B cell (primary cell): ENCODE measurements at regions not wholly inside any gene's neighbourhood (a gene's known extent, or its start where the extent isn't known, plus 50 kb on each side); places are given as distances from the start of the nearest gene placed in this dataset.

Experiments
- ATAC-seq: fragments of 200-7000 bp; cut with Tn5 transposase; one replicate; pipeline ENCODE4 v1.10.0; 2021; ENCODE audit warnings: low read depth, mild to moderate bottlenecking, moderate number of reproducible peaks, moderate library complexity
- CTCF ChIA-PET: fragments of 350-600 bp; sonication (Branson Sonifier 250); formaldehyde crosslinking; loops from one replicate; lab custom pipeline; 2021; ENCODE audit warnings: antibody characterized with exemption, inconsistent platforms; lab: Charles Lee
- POLR2A ChIA-PET: fragments of 350-600 bp; sonication (Branson Sonifier 250); formaldehyde crosslinking; loops from one replicate; lab custom pipeline; 2021; ENCODE audit warnings: antibody characterized with exemption; lab: Charles Lee
- DNase-seq: peaks from one replicate; pipeline ENCODE4 v3.0.0; 2013
- H2AFZ ChIP-seq: 2 replicates; pipeline ENCODE4 v1.6.1; 2012; ENCODE audit warnings: mild to moderate bottlenecking, low read depth, low read length; ENCODE audit not compliant: insufficient read depth, poor library complexity, severe bottlenecking
- H3K27ac ChIP-seq, 2 donors: 1 replicate in 1 of 2; 2 replicates in 1 of 2; pipeline ENCODE4 v1.5.1; 2012 to 2013; ENCODE audit warnings: low read length in 2 of 2, mild to moderate bottlenecking in 2 of 2, moderate library complexity in 1 of 2
- H3K27me3 ChIP-seq, 4 experiments: fragments of 200-600 bp in 1 of 4; sonication (generic) in 1 of 4; replicated peaks in 1 of 4; 1 replicate in 2 of 4; 2 replicates in 2 of 4; pipeline versions ENCODE4 v1.6.1 to v1.7.0; 2013 to 2016; ENCODE audit warnings: low read length in 3 of 4, mild to moderate bottlenecking in 2 of 4, mixed read lengths in 1 of 4, moderate library complexity in 1 of 4; ENCODE audit not compliant: insufficient read depth in 4 of 4, control insufficient read depth in 3 of 4; ENCODE audit errors: control extremely low read depth in 1 of 4
- H3K36me3 ChIP-seq, 2 experiments: replicated peaks in 1 of 2; 1 replicate in 1 of 2; 2 replicates in 1 of 2; pipeline versions ENCODE4 v1.6.1 to v1.7.1; 2013; ENCODE audit warnings: low read length in 1 of 2; ENCODE audit not compliant: insufficient read depth in 2 of 2, control insufficient read depth in 1 of 2; ENCODE audit errors: control extremely low read depth in 1 of 2, extremely low read depth in 1 of 2
- H3K4me1 ChIP-seq, 2 donors: fragments of 200-600 bp in 1 of 2; sonication (generic) in 1 of 2; 1 replicate in 1 of 2; 2 replicates in 1 of 2; pipeline versions ENCODE4 v1.5.1 to v1.6.1; 2013 to 2017; ENCODE audit warnings: low read length in 2 of 2; ENCODE audit not compliant: control insufficient read depth in 2 of 2, insufficient read depth in 2 of 2
- H3K4me2 ChIP-seq: replicated peaks from 2 replicates; pipeline ENCODE3; 2012; ENCODE audit warnings: mild to moderate bottlenecking, low read depth, low read length; ENCODE audit not compliant: poor library complexity, severe bottlenecking
- H3K4me3 ChIP-seq, 5 experiments: fragments of 200-600 bp in 1 of 5; sonication (generic) in 1 of 5; 1 replicate in 3 of 5; 2 replicates in 2 of 5; pipeline versions ENCODE4 v1.5.1 to v1.7.0; 2011 to 2016; ENCODE audit warnings: low read length in 4 of 5, mild to moderate bottlenecking in 4 of 5, low read depth in 2 of 5, control low read depth in 1 of 5, moderate library complexity in 1 of 5; ENCODE audit not compliant: insufficient read depth in 1 of 5; ENCODE audit errors: control extremely low read depth in 1 of 5, extremely low read depth in 1 of 5
- H3K79me2 ChIP-seq: fragments of 200-600 bp; sonication (generic); one replicate; pipeline ENCODE4 v1.6.0; 2016; ENCODE audit warnings: low read length; ENCODE audit not compliant: control insufficient read depth, insufficient read depth
- H3K9ac ChIP-seq: fragments of 200-600 bp; sonication (generic); 2 replicates; pipeline ENCODE4 v1.6.1; 2017; ENCODE audit warnings: mild to moderate bottlenecking, low read length, moderate library complexity
- H3K9me3 ChIP-seq, 3 donors: one replicate each; pipeline versions ENCODE4 v1.6.1 to v1.7.1; 2013; ENCODE audit warnings: low read length in 2 of 3; ENCODE audit not compliant: control insufficient read depth in 2 of 3, insufficient read depth in 1 of 3; ENCODE audit errors: control extremely low read depth in 1 of 3
- H4K20me1 ChIP-seq: 2 replicates; pipeline ENCODE4 v1.6.0; 2012; ENCODE audit warnings: mild to moderate bottlenecking, low read length; ENCODE audit not compliant: insufficient read depth, control insufficient read depth, poor library complexity, severe bottlenecking
- H3K27ac Mint-ChIP-seq: one replicate; pipeline ENCODE4 v1.8.0; 2021; ENCODE audit warnings: mixed read lengths
- H3K27me3 Mint-ChIP-seq: one replicate; pipeline ENCODE4 v1.8.0; 2021; ENCODE audit warnings: mixed read lengths
- H3K4me1 Mint-ChIP-seq: one replicate; pipeline ENCODE4 v1.8.0; 2021; ENCODE audit warnings: mixed read lengths
- H3K4me3 Mint-ChIP-seq: one replicate; pipeline ENCODE4 v1.8.0; 2021; ENCODE audit warnings: mixed read lengths
- H3K9me3 Mint-ChIP-seq: one replicate; pipeline ENCODE4 v1.8.0; 2022; ENCODE audit warnings: mixed read lengths; ENCODE audit not compliant: insufficient read depth
- EZH2 ChIP-seq: IDR thresholded peaks from 2 replicates; pipeline ENCODE4 v1.6.1; 2012; ENCODE audit warnings: borderline replicate concordance, low read depth, mild to moderate bottlenecking, moderate library complexity, low read length; ENCODE audit not compliant: insufficient read depth, poor library complexity, severe bottlenecking
- WGBS: methylation state at CpG from one replicate; pipeline ENCODE4 v1.1.5; 2013; ENCODE audit warnings: missing lambda C conversion rate; ENCODE audit not compliant: insufficient coverage; 5-methylcytosine and 5-hydroxymethylcytosine counted together
- intact Hi-C: fragments of 100-400 bp; cut with micrococcal nuclease; formaldehyde crosslinking; loops from one replicate; pipeline ENCODE4 v1.10.0; 2022
- TF ChIP-seq, protein P1 (sequence below): fragments of 200-600 bp; IDR thresholded peaks from one replicate; pipeline ENCODE4 v1.8.0; 2022; ENCODE audit warnings: antibody characterized with exemption, mild to moderate bottlenecking

DNA sequence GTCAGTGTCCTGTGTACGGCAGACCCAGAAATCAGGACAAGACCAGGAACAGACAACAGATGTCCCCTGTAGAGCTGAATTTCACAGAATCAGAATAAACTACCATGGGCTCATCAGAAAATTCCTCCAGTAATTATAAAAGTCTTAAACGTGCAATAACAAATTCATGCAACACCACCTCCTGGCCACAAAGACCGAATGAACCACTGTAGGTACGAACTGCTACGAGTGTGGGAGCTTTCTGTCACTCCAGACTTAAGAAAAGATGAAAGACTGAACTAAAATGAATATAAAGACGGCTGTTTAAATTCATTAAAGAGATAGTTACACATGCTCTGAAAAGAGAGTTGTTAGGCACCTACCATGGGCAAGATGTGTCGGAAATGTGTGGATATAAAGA, 333.5 kb downstream of the RRAGC start:
- H3K27me3 ChIP-seq = no peaks in the 10 kb centered on the region
- Mint-ChIP-seq H3K4me1 (peaks cover 14% of the 10 kb centered on the region), H3K27me3 (peaks cover 27% of the 10 kb centered on the region), H3K4me3 (no peak overlapping the region), H3K9me3 (no peaks in the 10 kb centered on the region), H3K27ac (no peak overlapping the region)
- WGBS = 100% methylated on average over 3 of the region's 7 CpGs
- intact Hi-C loops = loop anchor here (5.0 kb wide), 1 partner anchor 49 kb away; no protein-coding TSS in a partner anchor
- H3K27ac ChIP-seq = no peak overlapping the region
- no peak overlapping the region for H2AFZ ChIP-seq
- no peak overlapping the region for H3K4me2 ChIP-seq
- no peaks in the 10 kb centered on the region for H4K20me1 ChIP-seq
- no peak overlapping the region for H3K4me3 ChIP-seq
- no peak for TF ChIP-seq EZH2
- TF ChIP-seq, protein P1, sequence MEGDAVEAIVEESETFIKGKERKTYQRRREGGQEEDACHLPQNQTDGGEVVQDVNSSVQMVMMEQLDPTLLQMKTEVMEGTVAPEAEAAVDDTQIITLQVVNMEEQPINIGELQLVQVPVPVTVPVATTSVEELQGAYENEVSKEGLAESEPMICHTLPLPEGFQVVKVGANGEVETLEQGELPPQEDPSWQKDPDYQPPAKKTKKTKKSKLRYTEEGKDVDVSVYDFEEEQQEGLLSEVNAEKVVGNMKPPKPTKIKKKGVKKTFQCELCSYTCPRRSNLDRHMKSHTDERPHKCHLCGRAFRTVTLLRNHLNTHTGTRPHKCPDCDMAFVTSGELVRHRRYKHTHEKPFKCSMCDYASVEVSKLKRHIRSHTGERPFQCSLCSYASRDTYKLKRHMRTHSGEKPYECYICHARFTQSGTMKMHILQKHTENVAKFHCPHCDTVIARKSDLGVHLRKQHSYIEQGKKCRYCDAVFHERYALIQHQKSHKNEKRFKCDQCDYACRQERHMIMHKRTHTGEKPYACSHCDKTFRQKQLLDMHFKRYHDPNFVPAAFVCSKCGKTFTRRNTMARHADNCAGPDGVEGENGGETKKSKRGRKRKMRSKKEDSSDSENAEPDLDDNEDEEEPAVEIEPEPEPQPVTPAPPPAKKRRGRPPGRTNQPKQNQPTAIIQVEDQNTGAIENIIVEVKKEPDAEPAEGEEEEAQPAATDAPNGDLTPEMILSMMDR = no peak
- H3K9ac ChIP-seq = no peak overlapping the region
- peaks cover 0 to 6% (median 0%) of the 10 kb centered on the region in 3 donors for H3K9me3 ChIP-seq
- peaks cover 9 to 11% of the 10 kb centered on the region in 2 donors for H3K4me1 ChIP-seq
- no peaks in the 10 kb centered on the region for H3K36me3 ChIP-seq
- no peaks in the 10 kb centered on the region for H3K79me2 ChIP-seq
- ChIA-PET POLR2A (no interaction called here), CTCF (no interaction called here)
- no peak for DNase-seq
- no peak for ATAC-seq

DNA sequence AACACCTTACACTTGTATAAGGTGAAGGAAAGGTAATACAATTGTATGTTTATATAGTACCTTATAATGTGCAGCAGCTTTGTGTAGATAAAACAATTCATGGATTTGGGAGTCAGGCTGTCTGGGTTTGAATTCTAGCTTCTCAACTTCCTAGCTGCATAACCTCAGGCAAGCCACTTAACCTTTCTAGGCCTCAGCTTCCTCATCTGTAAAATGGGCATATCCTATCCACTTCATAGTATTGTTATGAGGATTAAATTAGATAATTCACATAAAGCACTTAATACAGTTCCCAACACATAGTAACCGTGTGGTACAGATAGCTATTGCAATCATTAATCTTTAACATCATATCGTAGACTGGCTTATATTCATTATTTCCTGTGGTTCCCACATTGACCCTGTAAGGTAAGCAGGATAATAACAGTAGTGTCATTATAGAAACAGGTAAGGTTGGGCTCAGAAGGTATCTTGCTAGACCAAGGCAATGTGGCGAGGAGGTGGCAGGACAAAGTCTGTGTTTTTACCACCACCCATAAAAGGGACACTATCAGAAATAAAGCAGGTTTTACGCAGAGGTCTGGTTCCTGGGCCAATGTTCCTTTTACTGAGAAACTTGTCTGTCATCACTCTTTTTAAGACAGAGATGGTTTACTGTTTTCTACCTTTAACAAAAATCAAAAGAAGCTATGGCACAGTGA, 334.1 kb downstream of the RRAGC start:
- Histone ChIP-seq H3K9ac (no peak overlapping the region), H3K4me3 (no peak overlapping the region), H3K27ac (no peak overlapping the region), H4K20me1 (no peaks in the 10 kb centered on the region), H3K4me1 (peaks cover 9 to 11% of the 10 kb centered on the region in 2 donors), H3K9me3 (peaks cover 0 to 6% (median 0%) of the 10 kb centered on the region in 3 donors), H3K36me3 (no peaks in the 10 kb centered on the region), H2AFZ (no peak overlapping the region), H3K4me2 (no peak overlapping the region), H3K79me2 (no peaks in the 10 kb centered on the region), H3K27me3 (no peaks in the 10 kb centered on the region)
- Mint-ChIP-seq H3K27me3 (peaks cover 27% of the 10 kb centered on the region), H3K9me3 (no peaks in the 10 kb centered on the region), H3K4me3 (no peak overlapping the region), H3K27ac (no peak overlapping the region), H3K4me1 (peaks cover 14% of the 10 kb centered on the region)
- no peak for DNase-seq
- no CpG with 5 or more reads among the region's 4 CpGs for WGBS
- TF ChIP-seq, protein P1 = no peak
- TF ChIP-seq EZH2 = no peak
- ATAC-seq = no peak
- POLR2A ChIA-PET = no interaction called here
- CTCF ChIA-PET = no interaction called here
- intact Hi-C loops = loop anchor here (5.0 kb wide), 1 partner anchor 48 kb away; no protein-coding TSS in a partner anchor
